ENCODE measurements at regions not wholly inside any gene's neighbourhood (a gene's known extent, or its start where the extent isn't known, plus 50 kb on each side); places are given as distances from the start of the nearest gene placed in this dataset.

DNA sequence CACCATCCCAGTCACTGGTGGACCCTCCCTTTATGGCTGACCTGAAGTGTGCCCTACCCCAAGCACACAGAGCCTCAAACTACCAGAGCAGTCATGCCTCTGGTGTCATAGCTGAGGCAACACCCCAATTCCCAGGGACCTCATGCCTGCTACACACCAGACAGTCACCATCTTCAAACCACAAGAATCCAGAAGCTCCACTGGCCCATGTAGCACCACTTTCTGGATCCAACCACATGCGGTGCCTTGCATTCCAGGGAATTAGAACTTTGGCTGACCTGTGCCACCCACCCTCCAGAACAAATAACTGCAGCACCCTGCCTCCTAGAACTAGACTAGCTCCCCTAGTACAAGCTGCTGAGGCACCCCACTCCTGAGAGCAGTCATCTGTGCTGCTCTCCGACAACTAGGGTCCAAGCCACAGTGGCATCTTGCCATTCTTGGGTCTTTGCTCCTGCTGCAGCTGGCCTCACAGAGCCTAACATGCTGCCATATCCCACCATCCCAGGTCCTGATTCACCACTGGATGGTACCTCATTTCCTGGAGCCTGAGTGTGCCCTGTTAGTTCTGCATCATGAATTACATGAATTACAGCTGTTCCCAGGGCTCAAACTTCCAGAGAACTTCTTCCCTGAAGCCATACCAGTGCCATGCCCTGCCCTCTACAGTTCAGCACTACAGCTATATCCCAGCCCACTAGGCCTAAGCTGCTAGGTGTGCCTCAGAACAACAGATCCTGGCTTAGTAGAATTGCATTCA lies 243.8 kb upstream of the CHST9 start:
- POLR2A ChIA-PET (ENCODE audit: unreplicated experiment), result no interaction called here
- DNase-seq, result no peak
- intact Hi-C loops (cut with micrococcal nuclease; ENCODE audit: unreplicated experiment), result no loop called here
- no peak for TF ChIP-seq EZH2 (IDR thresholded peaks at IDR 0.05; ENCODE audit: low read depth)
- TF ChIP-seq, protein P1, sequence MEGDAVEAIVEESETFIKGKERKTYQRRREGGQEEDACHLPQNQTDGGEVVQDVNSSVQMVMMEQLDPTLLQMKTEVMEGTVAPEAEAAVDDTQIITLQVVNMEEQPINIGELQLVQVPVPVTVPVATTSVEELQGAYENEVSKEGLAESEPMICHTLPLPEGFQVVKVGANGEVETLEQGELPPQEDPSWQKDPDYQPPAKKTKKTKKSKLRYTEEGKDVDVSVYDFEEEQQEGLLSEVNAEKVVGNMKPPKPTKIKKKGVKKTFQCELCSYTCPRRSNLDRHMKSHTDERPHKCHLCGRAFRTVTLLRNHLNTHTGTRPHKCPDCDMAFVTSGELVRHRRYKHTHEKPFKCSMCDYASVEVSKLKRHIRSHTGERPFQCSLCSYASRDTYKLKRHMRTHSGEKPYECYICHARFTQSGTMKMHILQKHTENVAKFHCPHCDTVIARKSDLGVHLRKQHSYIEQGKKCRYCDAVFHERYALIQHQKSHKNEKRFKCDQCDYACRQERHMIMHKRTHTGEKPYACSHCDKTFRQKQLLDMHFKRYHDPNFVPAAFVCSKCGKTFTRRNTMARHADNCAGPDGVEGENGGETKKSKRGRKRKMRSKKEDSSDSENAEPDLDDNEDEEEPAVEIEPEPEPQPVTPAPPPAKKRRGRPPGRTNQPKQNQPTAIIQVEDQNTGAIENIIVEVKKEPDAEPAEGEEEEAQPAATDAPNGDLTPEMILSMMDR (conservative IDR thresholded peaks at IDR 0.05), result no peak
- H3K4me2 ChIP-seq, result no peak overlapping the region
- CTCF ChIA-PET, result interaction anchor here (1.3 kb wide), 1 partner anchor 65 kb away, joined by 3 read pairs; no protein-coding TSS in a partner anchor
- H3K4me1 ChIP-seq (replicated peaks; ENCODE audit: insufficient read depth), result no peaks in the 10 kb centered on the region
- H3K9me3 ChIP-seq (ENCODE audit: insufficient read depth, low read depth), result no peaks in the 10 kb centered on the region
- no TSS peak for BruUV-seq (replicated peaks)
- no peaks in the 10 kb centered on the region for H4K20me1 ChIP-seq (ENCODE audit: insufficient read depth)
- no peaks in the 10 kb centered on the region for H3K27me3 ChIP-seq (ENCODE audit: insufficient read depth, low read depth)
- H3K4me3 ChIP-seq, result no peak overlapping the region
- H2AFZ ChIP-seq, result no peak overlapping the region
- no peaks in the 10 kb centered on the region for H3K79me2 ChIP-seq (ENCODE audit: low read depth)
- H3F3A ChIP-seq (ENCODE audit: insufficient read depth, low read depth), result no peaks in the 10 kb centered on the region
- no peak overlapping the region for H3K27ac ChIP-seq
- no peaks in the 10 kb centered on the region for H3K36me3 ChIP-seq (ENCODE audit: low read depth)
- H3K9me2 ChIP-seq (ENCODE audit: insufficient read depth), result no peaks in the 10 kb centered on the region

DNA sequence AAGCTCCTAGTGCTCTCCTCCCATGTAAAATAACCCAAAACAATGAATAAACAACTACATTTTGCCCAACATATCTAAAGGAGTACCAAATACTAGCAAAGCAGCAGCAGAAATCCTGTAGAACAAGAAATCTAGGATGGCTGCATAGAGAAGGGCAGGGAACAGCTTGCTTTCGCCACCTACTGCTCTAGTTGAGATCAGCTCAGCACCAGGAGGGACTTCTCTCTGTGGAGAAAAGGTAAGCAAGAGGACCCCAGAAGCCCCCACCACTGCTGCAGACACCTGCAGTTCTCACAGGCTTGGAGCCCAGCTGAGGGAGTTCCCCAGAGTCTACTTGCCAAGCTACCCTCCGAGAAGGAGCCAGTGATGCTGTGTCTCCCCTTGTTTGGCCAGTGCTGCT lies 243.0 kb upstream of the CHST9 start:
- Histone ChIP-seq H3K36me3 (ENCODE audit: low read depth) (no peaks in the 10 kb centered on the region), H3K4me1 (replicated peaks; ENCODE audit: insufficient read depth) (no peaks in the 10 kb centered on the region), H3K9me3 (ENCODE audit: insufficient read depth, low read depth) (no peaks in the 10 kb centered on the region), H3K4me2 (no peak overlapping the region), H2AFZ (no peak overlapping the region), H3K27me3 (ENCODE audit: insufficient read depth, low read depth) (no peaks in the 10 kb centered on the region), H3K27ac (no peak overlapping the region), H3K4me3 (no peak overlapping the region), H4K20me1 (ENCODE audit: insufficient read depth) (no peaks in the 10 kb centered on the region), H3K79me2 (ENCODE audit: low read depth) (no peaks in the 10 kb centered on the region), H3K9me2 (ENCODE audit: insufficient read depth) (no peaks in the 10 kb centered on the region), H3F3A (ENCODE audit: insufficient read depth, low read depth) (no peaks in the 10 kb centered on the region)
- intact Hi-C loops (cut with micrococcal nuclease; ENCODE audit: unreplicated experiment), result no loop called here
- no peak for DNase-seq
- ChIA-PET CTCF (interaction anchor here (0.6 to 1.3 kb wide), 2 partner anchors 64 to 69 kb away, joined by 3 read pairs; no protein-coding TSS in a partner anchor), POLR2A (ENCODE audit: unreplicated experiment) (no interaction called here)
- TF ChIP-seq, protein P1 (conservative IDR thresholded peaks at IDR 0.05), result no peak
- TF ChIP-seq EZH2 (IDR thresholded peaks at IDR 0.05; ENCODE audit: low read depth), result no peak
- BruUV-seq (replicated peaks), result no TSS peak

DNA sequence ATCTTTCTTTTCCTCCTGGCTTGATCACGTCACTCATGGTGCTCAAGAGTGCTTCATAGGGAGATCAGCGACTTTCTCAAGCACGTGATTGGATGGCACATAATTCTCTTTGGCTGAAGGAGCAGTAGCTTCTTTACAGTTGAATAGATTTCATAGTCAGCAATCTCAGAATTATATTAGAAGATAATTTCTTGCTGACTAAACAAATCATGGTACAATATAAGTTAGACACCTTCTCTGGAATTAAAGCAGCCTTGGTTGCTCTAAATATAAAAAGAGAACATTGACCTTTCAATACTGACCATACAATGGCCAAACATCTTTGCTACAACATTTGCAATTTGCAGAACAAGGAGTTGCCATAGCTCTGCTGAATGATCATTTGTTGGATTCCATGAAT lies 238.5 kb upstream of the CHST9 start:
- Histone ChIP-seq H3K9me2 (ENCODE audit: insufficient read depth) (no peaks in the 10 kb centered on the region), H3F3A (ENCODE audit: insufficient read depth, low read depth) (no peaks in the 10 kb centered on the region), H2AFZ (no peak overlapping the region), H3K4me3 (no peak overlapping the region), H3K36me3 (ENCODE audit: low read depth) (no peaks in the 10 kb centered on the region), H3K4me1 (replicated peaks; ENCODE audit: insufficient read depth) (no peaks in the 10 kb centered on the region), H3K27me3 (ENCODE audit: insufficient read depth, low read depth) (no peaks in the 10 kb centered on the region), H3K4me2 (no peak overlapping the region), H3K27ac (no peak overlapping the region), H3K79me2 (ENCODE audit: low read depth) (no peaks in the 10 kb centered on the region), H4K20me1 (ENCODE audit: insufficient read depth) (no peaks in the 10 kb centered on the region), H3K9me3 (ENCODE audit: insufficient read depth, low read depth) (no peaks in the 10 kb centered on the region)
- no peak for DNase-seq
- no TSS peak for BruUV-seq (replicated peaks)
- intact Hi-C loops (cut with micrococcal nuclease; ENCODE audit: unreplicated experiment), result no loop called here
- TF ChIP-seq, protein P1 (conservative IDR thresholded peaks at IDR 0.05), result no peak
- no peak for TF ChIP-seq EZH2 (IDR thresholded peaks at IDR 0.05; ENCODE audit: low read depth)
- POLR2A ChIA-PET (ENCODE audit: unreplicated experiment), result no interaction called here
- CTCF ChIA-PET, result no interaction called here

Data from PC-9 (cell line).